Testis (tissue), 2 donors: ENCODE measurements at regions not wholly inside any gene's neighbourhood (a gene's known extent, or its start where the extent isn't known, plus 50 kb on each side); places are given as distances from the start of the nearest gene placed in this dataset.

Experiments used
- DNase-seq: peaks from one replicate; pipeline ENCODE4 v3.0.0-alpha.2; 2019
- H3K27ac ChIP-seq, 2 donors: fragments of 200-600 bp; sonication (generic); one replicate each; pipeline ENCODE4 v1.5.1; 2019
- H3K27me3 ChIP-seq: fragments of 200-600 bp; sonication (generic); one replicate; pipeline ENCODE4 v1.5.1; 2019
- H3K36me3 ChIP-seq: fragments of 200-600 bp; sonication (generic); one replicate; pipeline ENCODE4 v1.5.1; 2017; ENCODE audit warnings: low read depth; ENCODE audit errors: missing control alignments
- H3K4me1 ChIP-seq: fragments of 200-600 bp; sonication (generic); one replicate; pipeline ENCODE4 v1.5.1; 2019
- H3K4me3 ChIP-seq, 2 donors: fragments of 200-600 bp; sonication (generic); one replicate each; pipeline ENCODE4 v1.5.1; 2017 to 2019
- H3K9me3 ChIP-seq: fragments of 200-600 bp; sonication (generic); one replicate; pipeline ENCODE4 v1.5.1; 2017
- CTCF ChIP-seq, 3 experiments: fragments of 450-650 bp in 2 of 3; fragments of 200-600 bp in 1 of 3; sonication (generic) in 1 of 3; IDR thresholded peaks; one replicate each; pipeline ENCODE4 v1.5.1; 2016 to 2019; ENCODE audit warnings: antibody characterized with exemption in 3 of 3, mild to moderate bottlenecking in 2 of 3, moderate library complexity in 1 of 3
- POLR2A ChIP-seq: fragments of 450-650 bp; IDR thresholded peaks from one replicate; pipeline ENCODE4 v1.6.1; 2017; ENCODE audit warnings: antibody characterized with exemption, mild to moderate bottlenecking, moderate library complexity
- WGBS, 2 donors: methylation state at CpG; one replicate each; pipeline ENCODE4 v1.1.5; 2018; 5-methylcytosine and 5-hydroxymethylcytosine counted together
- intact Hi-C: fragments of 100-400 bp; cut with DNase I; formaldehyde crosslinking; loops from one replicate; pipeline ENCODE4 v1.15.1; 2023; ENCODE audit warnings: low total_unique reads

GRCh38 chr6:4653141-4653540 is 123.1 kb upstream of the CDYL start:
- intact Hi-C loops = no loop called here
- Histone ChIP-seq H3K4me3 (no peak overlapping the region), H3K27ac (no peak overlapping the region), H3K4me1 (no peaks in the 10 kb centered on the region), H3K36me3 (no peaks in the 10 kb centered on the region), H3K9me3 (no peaks in the 10 kb centered on the region), H3K27me3 (no peaks in the 10 kb centered on the region)
- no peak for TF ChIP-seq POLR2A
- TF ChIP-seq CTCF (IDR thresholded peaks at IDR 0.05) = no peak
- no peak for DNase-seq
- WGBS, 2 donors = 86 to 89% methylated on average over 3 of the region's 3 CpGs

DNA sequence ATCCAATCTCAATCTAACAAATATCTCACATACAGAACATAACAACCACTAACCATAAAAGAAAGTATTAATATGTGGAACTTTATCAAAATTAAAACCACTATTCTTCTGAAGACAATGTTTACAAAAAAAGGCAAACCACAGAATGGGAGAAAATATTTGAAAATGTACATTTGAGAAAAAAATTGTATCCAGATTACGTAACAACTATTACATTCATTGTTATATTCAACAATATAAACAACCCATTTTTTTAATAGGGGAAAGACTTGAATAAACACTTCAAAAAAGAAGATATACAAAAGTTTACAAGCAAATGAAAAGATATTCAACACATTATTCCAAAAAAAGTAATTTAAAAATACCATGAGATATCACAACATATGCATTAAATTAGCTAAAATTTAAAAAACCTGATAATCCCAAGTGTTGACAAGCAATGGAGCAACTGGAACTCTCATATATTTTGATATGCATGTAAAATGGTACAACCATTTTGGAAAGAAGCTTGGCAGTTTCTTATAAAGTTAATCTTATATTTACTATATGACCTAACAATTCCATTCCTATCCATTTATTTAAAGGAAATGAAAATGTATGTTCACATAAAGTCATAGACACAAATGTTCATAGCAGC is 124.3 kb upstream of the CDYL start:
- no peak for DNase-seq
- Histone ChIP-seq H3K27me3 (no peaks in the 10 kb centered on the region), H3K27ac (no peak overlapping the region), H3K4me1 (no peaks in the 10 kb centered on the region), H3K9me3 (no peaks in the 10 kb centered on the region), H3K36me3 (no peaks in the 10 kb centered on the region), H3K4me3 (no peak overlapping the region)
- no peak for TF ChIP-seq POLR2A
- no peak for TF ChIP-seq CTCF (IDR thresholded peaks at IDR 0.05)
- WGBS, 2 donors = 96 to 97% methylated on average over 1 of the region's 1 CpG
- intact Hi-C loops = no loop called here

GRCh38 chr6:4649728-4650127 is 126.5 kb upstream of the CDYL start:
- Histone ChIP-seq H3K36me3 (no peaks in the 10 kb centered on the region), H3K4me1 (no peaks in the 10 kb centered on the region), H3K27me3 (no peaks in the 10 kb centered on the region), H3K4me3 (no peak overlapping the region), H3K9me3 (no peaks in the 10 kb centered on the region), H3K27ac (no peak overlapping the region)
- no peak for TF ChIP-seq POLR2A
- TF ChIP-seq CTCF (IDR thresholded peaks at IDR 0.05) = no peak
- 78 to 81% methylated on average over 3 of the region's 3 CpGs for WGBS, 2 donors
- intact Hi-C loops = no loop called here
- no peak for DNase-seq

GRCh38 chr6:4647414-4648365 is 128.5 kb upstream of the CDYL start:
- no peaks in the 10 kb centered on the region for H3K27me3 ChIP-seq
- H3K4me1 ChIP-seq = no peaks in the 10 kb centered on the region
- no peaks in the 10 kb centered on the region for H3K9me3 ChIP-seq
- no peak for TF ChIP-seq POLR2A
- TF ChIP-seq CTCF (IDR thresholded peaks at IDR 0.05) = no peak
- H3K27ac ChIP-seq = peak overlapping the region in 1 of 2 donors; percentile 17
- WGBS, 2 donors = 16 to 19% methylated on average over 21 of the region's 22 CpGs
- peak; percentile 84 for DNase-seq
- H3K4me3 ChIP-seq = peak overlapping the region in 1 of 2 donors; percentile 18
- H3K36me3 ChIP-seq = no peaks in the 10 kb centered on the region
- intact Hi-C loops = no loop called here
